Astrocyte (in vitro differentiated cells and primary cell): ENCODE measurements at regions not wholly inside any gene's neighbourhood (a gene's known extent, or its start where the extent isn't known, plus 50 kb on each side); places are given as distances from the start of the nearest gene placed in this dataset.

Experiments
- EZH2 ChIP-seq: IDR thresholded peaks from 2 replicates; pipeline ENCODE4 v1.6.1; 2012; ENCODE audit warnings: mild to moderate bottlenecking, low read length, inconsistent platforms; ENCODE audit not compliant: insufficient read depth
- TF ChIP-seq, protein P1 (sequence below): IDR thresholded peaks from 2 replicates; pipeline ENCODE4 v1.5.1; 2011; ENCODE audit warnings: low read depth, mild to moderate bottlenecking, inconsistent platforms, low read length, moderate library complexity; ENCODE audit not compliant: insufficient read depth

- TF ChIP-seq, protein P1, sequence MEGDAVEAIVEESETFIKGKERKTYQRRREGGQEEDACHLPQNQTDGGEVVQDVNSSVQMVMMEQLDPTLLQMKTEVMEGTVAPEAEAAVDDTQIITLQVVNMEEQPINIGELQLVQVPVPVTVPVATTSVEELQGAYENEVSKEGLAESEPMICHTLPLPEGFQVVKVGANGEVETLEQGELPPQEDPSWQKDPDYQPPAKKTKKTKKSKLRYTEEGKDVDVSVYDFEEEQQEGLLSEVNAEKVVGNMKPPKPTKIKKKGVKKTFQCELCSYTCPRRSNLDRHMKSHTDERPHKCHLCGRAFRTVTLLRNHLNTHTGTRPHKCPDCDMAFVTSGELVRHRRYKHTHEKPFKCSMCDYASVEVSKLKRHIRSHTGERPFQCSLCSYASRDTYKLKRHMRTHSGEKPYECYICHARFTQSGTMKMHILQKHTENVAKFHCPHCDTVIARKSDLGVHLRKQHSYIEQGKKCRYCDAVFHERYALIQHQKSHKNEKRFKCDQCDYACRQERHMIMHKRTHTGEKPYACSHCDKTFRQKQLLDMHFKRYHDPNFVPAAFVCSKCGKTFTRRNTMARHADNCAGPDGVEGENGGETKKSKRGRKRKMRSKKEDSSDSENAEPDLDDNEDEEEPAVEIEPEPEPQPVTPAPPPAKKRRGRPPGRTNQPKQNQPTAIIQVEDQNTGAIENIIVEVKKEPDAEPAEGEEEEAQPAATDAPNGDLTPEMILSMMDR, result no peak
- no peak for TF ChIP-seq EZH2
These were observed 1022.3 kb upstream of the B3GALT2 start for GRCh38 chr1:194208674-194209073.
